ENCODE measurements at regions not wholly inside any gene's neighbourhood (a gene's known extent, or its start where the extent isn't known, plus 50 kb on each side); places are given as distances from the start of the nearest gene placed in this dataset.

DNA sequence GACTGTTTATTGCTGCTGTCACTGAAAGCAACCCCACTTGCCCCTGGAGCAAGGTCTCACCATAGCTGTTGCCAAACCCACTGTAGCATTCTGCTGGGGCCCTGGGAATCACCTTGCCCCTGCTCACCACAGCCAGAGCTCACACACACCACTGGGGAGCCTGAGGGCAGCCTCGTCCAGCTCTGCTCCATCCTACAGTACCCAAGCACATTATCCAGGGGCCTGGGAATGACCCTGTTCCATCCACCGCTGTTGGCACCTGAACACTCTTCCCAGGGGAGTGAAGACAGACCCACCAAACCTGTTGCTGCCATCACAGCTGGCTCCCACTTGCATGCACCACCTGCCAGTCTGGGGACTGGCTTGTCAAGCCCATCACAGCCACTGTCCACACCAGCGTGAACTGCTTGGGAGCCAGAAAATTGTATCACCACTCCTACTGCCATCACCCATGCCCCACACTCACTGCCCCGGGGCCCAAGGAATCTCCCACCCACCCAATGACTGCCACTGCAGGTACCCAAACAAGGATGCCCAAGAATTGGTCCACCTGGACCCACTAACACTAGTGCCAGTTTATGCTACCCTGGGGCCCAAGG, 811.3 kb downstream of the KLHL13 start:
- TF ChIP-seq EZH2phosphoT487 (IDR thresholded peaks at IDR 0.05; ENCODE audit: low read length) (no peak), EZH2 (optimal IDR thresholded peaks at IDR 0.05; ENCODE audit: low read depth, low read length) (no peak)
- TF ChIP-seq, protein P1, sequence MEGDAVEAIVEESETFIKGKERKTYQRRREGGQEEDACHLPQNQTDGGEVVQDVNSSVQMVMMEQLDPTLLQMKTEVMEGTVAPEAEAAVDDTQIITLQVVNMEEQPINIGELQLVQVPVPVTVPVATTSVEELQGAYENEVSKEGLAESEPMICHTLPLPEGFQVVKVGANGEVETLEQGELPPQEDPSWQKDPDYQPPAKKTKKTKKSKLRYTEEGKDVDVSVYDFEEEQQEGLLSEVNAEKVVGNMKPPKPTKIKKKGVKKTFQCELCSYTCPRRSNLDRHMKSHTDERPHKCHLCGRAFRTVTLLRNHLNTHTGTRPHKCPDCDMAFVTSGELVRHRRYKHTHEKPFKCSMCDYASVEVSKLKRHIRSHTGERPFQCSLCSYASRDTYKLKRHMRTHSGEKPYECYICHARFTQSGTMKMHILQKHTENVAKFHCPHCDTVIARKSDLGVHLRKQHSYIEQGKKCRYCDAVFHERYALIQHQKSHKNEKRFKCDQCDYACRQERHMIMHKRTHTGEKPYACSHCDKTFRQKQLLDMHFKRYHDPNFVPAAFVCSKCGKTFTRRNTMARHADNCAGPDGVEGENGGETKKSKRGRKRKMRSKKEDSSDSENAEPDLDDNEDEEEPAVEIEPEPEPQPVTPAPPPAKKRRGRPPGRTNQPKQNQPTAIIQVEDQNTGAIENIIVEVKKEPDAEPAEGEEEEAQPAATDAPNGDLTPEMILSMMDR (IDR thresholded peaks at IDR 0.05; ENCODE audit: low read length): no peak
- DNase-seq: no peak
- H3K36me3 ChIP-seq (replicated peaks; ENCODE audit: insufficient read depth, low read length): no peaks in the 10 kb centered on the region
- H3K79me2 ChIP-seq (ENCODE audit: low read length): no peaks in the 10 kb centered on the region
- no peaks in the 10 kb centered on the region for H3K9me2 ChIP-seq (replicated peaks; ENCODE audit: insufficient read depth, low read length)
- H3F3A ChIP-seq (ENCODE audit: insufficient read depth, low read length): no peaks in the 10 kb centered on the region
- no peak overlapping the region for H2AFZ ChIP-seq (ENCODE audit: low read length)
- H3K4me2 ChIP-seq (ENCODE audit: low read depth, low read length): no peak overlapping the region
- no peaks in the 10 kb centered on the region for H3K27me3 ChIP-seq (replicated peaks; ENCODE audit: insufficient read depth, low read length)
- no peaks in the 10 kb centered on the region for H3K9me3 ChIP-seq (replicated peaks; ENCODE audit: insufficient read depth, low read length)
- H3K9ac ChIP-seq (ENCODE audit: low read length): no peak overlapping the region
- no peaks in the 10 kb centered on the region for H3K4me1 ChIP-seq (ENCODE audit: low read length)
- no peak overlapping the region for H3K27ac ChIP-seq (ENCODE audit: low read length)
- no peaks in the 10 kb centered on the region for H4K20me1 ChIP-seq (ENCODE audit: insufficient read depth, low read length)
- no peak overlapping the region for H3K4me3 ChIP-seq (ENCODE audit: low read length)

DNA sequence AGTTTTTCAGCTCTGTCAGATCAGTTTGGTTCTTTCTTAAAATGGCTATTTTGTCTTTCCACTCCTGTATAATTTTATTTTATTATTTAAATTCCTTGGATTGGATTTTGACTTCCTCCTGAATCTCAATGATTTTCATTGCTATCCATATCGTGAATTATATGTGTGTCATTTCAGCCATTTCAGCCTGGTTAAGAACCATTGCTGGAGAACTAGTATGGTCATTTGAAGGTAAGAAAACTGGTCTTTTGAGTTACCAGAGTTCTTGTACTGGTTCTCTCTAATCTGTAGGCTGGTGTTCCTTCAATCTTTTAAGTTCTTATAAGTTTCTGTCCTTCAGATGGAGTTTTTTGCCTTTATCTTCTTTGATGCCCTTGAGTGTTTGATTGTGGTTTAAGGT, 815.5 kb downstream of the KLHL13 start:
- no peak overlapping the region for H2AFZ ChIP-seq (ENCODE audit: low read length)
- no peaks in the 10 kb centered on the region for H3K36me3 ChIP-seq (replicated peaks; ENCODE audit: insufficient read depth, low read length)
- no peak overlapping the region for H3K4me2 ChIP-seq (ENCODE audit: low read depth, low read length)
- H3K9me2 ChIP-seq (replicated peaks; ENCODE audit: insufficient read depth, low read length): no peaks in the 10 kb centered on the region
- no peaks in the 10 kb centered on the region for H3F3A ChIP-seq (ENCODE audit: insufficient read depth, low read length)
- H3K9me3 ChIP-seq (replicated peaks; ENCODE audit: insufficient read depth, low read length): no peaks in the 10 kb centered on the region
- DNase-seq: no peak
- TF ChIP-seq, protein P1 (IDR thresholded peaks at IDR 0.05; ENCODE audit: low read length): no peak
- no peak for TF ChIP-seq EZH2phosphoT487 (IDR thresholded peaks at IDR 0.05; ENCODE audit: low read length)
- no peak for TF ChIP-seq EZH2 (optimal IDR thresholded peaks at IDR 0.05; ENCODE audit: low read depth, low read length)
- no peaks in the 10 kb centered on the region for H3K79me2 ChIP-seq (ENCODE audit: low read length)
- H4K20me1 ChIP-seq (ENCODE audit: insufficient read depth, low read length): no peaks in the 10 kb centered on the region
- H3K4me1 ChIP-seq (ENCODE audit: low read length): no peaks in the 10 kb centered on the region
- H3K27ac ChIP-seq (ENCODE audit: low read length): no peak overlapping the region
- H3K27me3 ChIP-seq (replicated peaks; ENCODE audit: insufficient read depth, low read length): no peaks in the 10 kb centered on the region
- H3K9ac ChIP-seq (ENCODE audit: low read length): no peak overlapping the region
- H3K4me3 ChIP-seq (ENCODE audit: low read length): no peak overlapping the region

DNA sequence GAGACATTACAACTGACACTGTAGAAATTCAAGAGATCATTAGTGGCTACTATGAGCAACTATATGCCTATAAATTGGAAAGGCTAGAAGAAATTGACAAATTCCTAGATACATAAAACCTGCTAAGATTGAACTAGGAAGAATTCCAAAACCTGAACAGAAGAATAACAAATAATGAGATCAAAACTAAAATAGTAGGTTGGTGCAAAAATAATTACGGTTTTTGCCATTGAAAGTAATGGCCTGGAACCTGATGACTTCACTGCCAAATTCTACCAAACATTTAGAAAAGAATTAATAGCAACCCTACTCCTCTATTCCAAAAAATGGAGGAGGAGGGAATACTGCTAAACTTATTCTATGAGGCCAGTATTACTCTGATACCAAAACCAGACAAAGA, 824.9 kb downstream of the KLHL13 start:
- Histone ChIP-seq H3K4me3 (ENCODE audit: low read length) (no peak overlapping the region), H3K9me2 (replicated peaks; ENCODE audit: insufficient read depth, low read length) (no peaks in the 10 kb centered on the region), H3K27me3 (replicated peaks; ENCODE audit: insufficient read depth, low read length) (no peaks in the 10 kb centered on the region), H4K20me1 (ENCODE audit: insufficient read depth, low read length) (no peaks in the 10 kb centered on the region), H3K4me1 (ENCODE audit: low read length) (no peaks in the 10 kb centered on the region), H3F3A (ENCODE audit: insufficient read depth, low read length) (no peaks in the 10 kb centered on the region), H3K9me3 (replicated peaks; ENCODE audit: insufficient read depth, low read length) (no peaks in the 10 kb centered on the region), H2AFZ (ENCODE audit: low read length) (no peak overlapping the region), H3K27ac (ENCODE audit: low read length) (no peak overlapping the region), H3K4me2 (ENCODE audit: low read depth, low read length) (no peak overlapping the region), H3K79me2 (ENCODE audit: low read length) (no peaks in the 10 kb centered on the region), H3K36me3 (replicated peaks; ENCODE audit: insufficient read depth, low read length) (no peaks in the 10 kb centered on the region), H3K9ac (ENCODE audit: low read length) (no peak overlapping the region)
- DNase-seq: no peak
- TF ChIP-seq EZH2phosphoT487 (IDR thresholded peaks at IDR 0.05; ENCODE audit: low read length) (no peak), EZH2 (optimal IDR thresholded peaks at IDR 0.05; ENCODE audit: low read depth, low read length) (no peak)
- TF ChIP-seq, protein P1 (IDR thresholded peaks at IDR 0.05; ENCODE audit: low read length): no peak
